Colonic mucosa (tissue), 4 donors: ENCODE measurements at regions not wholly inside any gene's neighbourhood (a gene's known extent, or its start where the extent isn't known, plus 50 kb on each side); places are given as distances from the start of the nearest gene placed in this dataset.

Experiments used
- DNase-seq: peaks from one replicate; pipeline ENCODE4 v3.0.0-alpha.2; 2020
- H3K27ac ChIP-seq: fragments of 200-600 bp; one replicate; pipeline ENCODE4 v1.8.0; 2021
- H3K27me3 ChIP-seq: fragments of 200-600 bp; one replicate; pipeline ENCODE4 v1.8.0; 2021
- H3K36me3 ChIP-seq: fragments of 200-600 bp; one replicate; pipeline ENCODE4 v1.8.0; 2021
- H3K4me1 ChIP-seq: fragments of 200-600 bp; one replicate; pipeline ENCODE4 v1.8.0; 2021; ENCODE audit warnings: mild to moderate bottlenecking
- H3K4me3 ChIP-seq: fragments of 200-600 bp; one replicate; pipeline ENCODE4 v1.8.0; 2021
- H3K9ac ChIP-seq, 2 donors: one replicate each; pipeline ENCODE4 v1.7.0; 2013; ENCODE audit warnings: control low read depth in 2 of 2, low read depth in 2 of 2, low read length in 2 of 2
- H3K9me3 ChIP-seq: fragments of 200-600 bp; one replicate; pipeline ENCODE4 v1.8.0; 2021
- intact Hi-C: fragments of 100-400 bp; cut with DNase I; formaldehyde crosslinking; loops from one replicate; pipeline ENCODE4 v1.14.1; 2022
- TF ChIP-seq, protein P1 (sequence below): fragments of 200-600 bp; IDR thresholded peaks from one replicate; pipeline ENCODE4 v1.8.0; 2022; ENCODE audit warnings: antibody characterized with exemption, mild to moderate bottlenecking
- donor health status: healthy.
- donor health status: DM: no; HTN: no; CAD: no.
- donor health status: DM: no; HTN: no; CAD: no.

GRCh38 chr3:146966124-146966523, 361.0 kb upstream of the PLSCR5 start:
- Histone ChIP-seq H3K27me3 (no peaks in the 10 kb centered on the region), H3K4me3 (no peak overlapping the region), H3K9ac (no peak overlapping the region), H3K36me3 (no peaks in the 10 kb centered on the region), H3K4me1 (no peaks in the 10 kb centered on the region), H3K9me3 (no peaks in the 10 kb centered on the region), H3K27ac (no peak overlapping the region)
- no peak for DNase-seq
- TF ChIP-seq, protein P1, sequence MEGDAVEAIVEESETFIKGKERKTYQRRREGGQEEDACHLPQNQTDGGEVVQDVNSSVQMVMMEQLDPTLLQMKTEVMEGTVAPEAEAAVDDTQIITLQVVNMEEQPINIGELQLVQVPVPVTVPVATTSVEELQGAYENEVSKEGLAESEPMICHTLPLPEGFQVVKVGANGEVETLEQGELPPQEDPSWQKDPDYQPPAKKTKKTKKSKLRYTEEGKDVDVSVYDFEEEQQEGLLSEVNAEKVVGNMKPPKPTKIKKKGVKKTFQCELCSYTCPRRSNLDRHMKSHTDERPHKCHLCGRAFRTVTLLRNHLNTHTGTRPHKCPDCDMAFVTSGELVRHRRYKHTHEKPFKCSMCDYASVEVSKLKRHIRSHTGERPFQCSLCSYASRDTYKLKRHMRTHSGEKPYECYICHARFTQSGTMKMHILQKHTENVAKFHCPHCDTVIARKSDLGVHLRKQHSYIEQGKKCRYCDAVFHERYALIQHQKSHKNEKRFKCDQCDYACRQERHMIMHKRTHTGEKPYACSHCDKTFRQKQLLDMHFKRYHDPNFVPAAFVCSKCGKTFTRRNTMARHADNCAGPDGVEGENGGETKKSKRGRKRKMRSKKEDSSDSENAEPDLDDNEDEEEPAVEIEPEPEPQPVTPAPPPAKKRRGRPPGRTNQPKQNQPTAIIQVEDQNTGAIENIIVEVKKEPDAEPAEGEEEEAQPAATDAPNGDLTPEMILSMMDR, result no peak
- intact Hi-C loops, result no loop called here

- intact Hi-C loops, result no loop called here
- H3K27ac ChIP-seq, result no peak overlapping the region
- H3K9ac ChIP-seq, result no peak overlapping the region
Measured at GRCh38 chr3:146953511-146953981, 348.4 kb upstream of the PLSCR5 start.

GRCh38 chr3:146948985-146949384, 343.8 kb upstream of the PLSCR5 start:
- TF ChIP-seq, protein P1, result no peak
- no peak overlapping the region for H3K9ac ChIP-seq
- DNase-seq, result no peak
- no peak overlapping the region for H3K4me3 ChIP-seq
- no peak overlapping the region for H3K27ac ChIP-seq
- intact Hi-C loops, result no loop called here
- H3K36me3 ChIP-seq, result no peaks in the 10 kb centered on the region
- no peaks in the 10 kb centered on the region for H3K9me3 ChIP-seq
- no peaks in the 10 kb centered on the region for H3K4me1 ChIP-seq
- no peaks in the 10 kb centered on the region for H3K27me3 ChIP-seq

More at GRCh38 chr3:146953511-146953981, 348.4 kb upstream of the PLSCR5 start:
- H3K9me3 ChIP-seq, result no peaks in the 10 kb centered on the region
- H3K27me3 ChIP-seq, result no peaks in the 10 kb centered on the region
- no peaks in the 10 kb centered on the region for H3K4me1 ChIP-seq
- TF ChIP-seq, protein P1, result no peak
- H3K36me3 ChIP-seq, result no peaks in the 10 kb centered on the region
- no peak for DNase-seq
- no peak overlapping the region for H3K4me3 ChIP-seq

DNA sequence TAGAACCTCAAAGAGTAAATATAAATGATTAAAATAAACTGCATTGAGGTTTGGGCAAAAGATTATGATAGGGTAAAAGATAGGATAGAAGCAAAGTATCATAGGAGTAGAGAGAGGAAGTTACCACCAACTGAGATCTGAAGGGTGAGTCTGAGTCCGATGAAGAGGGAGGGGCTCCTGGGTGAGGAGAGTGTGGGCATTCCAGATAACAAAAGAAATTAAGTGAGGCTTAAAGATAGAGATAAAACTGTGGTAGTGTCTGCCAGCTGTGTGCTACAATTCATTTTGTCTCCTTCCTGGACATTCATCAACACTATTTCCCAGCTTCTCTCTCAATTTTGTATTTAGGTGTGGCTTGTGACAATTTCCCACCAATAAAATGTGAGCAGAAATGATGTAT, 343.0 kb upstream of the PLSCR5 start:
- no peak for DNase-seq
- Histone ChIP-seq H3K9ac (no peak overlapping the region), H3K4me1 (no peaks in the 10 kb centered on the region), H3K4me3 (no peak overlapping the region), H3K36me3 (no peaks in the 10 kb centered on the region), H3K27ac (no peak overlapping the region), H3K27me3 (no peaks in the 10 kb centered on the region), H3K9me3 (no peaks in the 10 kb centered on the region)
- TF ChIP-seq, protein P1, result no peak
- intact Hi-C loops, result no loop called here

GRCh38 chr3:146929696-146930095, 324.6 kb upstream of the PLSCR5 start:
- Histone ChIP-seq H3K4me3 (no peak overlapping the region), H3K36me3 (no peaks in the 10 kb centered on the region), H3K27ac (no peak overlapping the region), H3K9ac (no peak overlapping the region), H3K27me3 (no peaks in the 10 kb centered on the region), H3K9me3 (no peaks in the 10 kb centered on the region), H3K4me1 (no peaks in the 10 kb centered on the region)
- intact Hi-C loops, result no loop called here
- no peak for DNase-seq
- TF ChIP-seq, protein P1, result no peak
